HG02623 (cell line): ENCODE measurements at regions not wholly inside any gene's neighbourhood (a gene's known extent, or its start where the extent isn't known, plus 50 kb on each side); places are given as distances from the start of the nearest gene placed in this dataset.

Source experiments
- ATAC-seq: cut with Tn5 transposase; IDR thresholded peaks from one replicate; pipeline ENCODE4 v1.9.1; 2021; ENCODE audit warnings: moderate library complexity; ENCODE audit not compliant: unreplicated experiment

DNA sequence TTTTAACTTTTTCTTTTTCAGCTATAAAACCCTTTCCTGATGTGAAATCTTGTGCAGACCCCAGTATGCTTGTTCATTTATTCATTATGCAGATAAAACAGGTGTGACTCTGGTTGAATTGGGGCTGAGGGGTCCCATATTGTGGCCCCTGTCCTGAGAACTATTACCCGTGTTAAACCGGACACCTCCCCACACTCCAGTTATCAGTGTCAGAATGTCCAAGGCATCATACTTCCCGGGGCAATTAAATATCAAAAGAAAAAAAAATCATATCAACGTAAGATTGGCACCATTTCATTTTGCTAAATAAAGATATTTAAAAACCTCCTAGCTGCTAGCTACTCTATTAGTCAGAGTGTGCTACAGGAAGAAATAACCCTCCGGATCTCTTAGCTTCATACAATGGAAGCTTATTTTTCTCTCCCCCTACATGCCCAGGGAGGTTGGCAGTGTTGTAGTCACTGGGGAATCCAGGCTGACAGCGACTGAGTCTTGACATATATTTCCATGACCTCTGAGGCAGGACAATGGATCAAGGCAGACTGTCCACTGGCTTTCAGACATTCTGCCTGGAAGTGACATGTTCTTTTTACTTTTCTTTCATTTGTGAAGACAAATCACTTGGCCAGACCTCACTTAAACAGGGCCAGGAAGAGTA lies 170.0 kb downstream of the SEC61B start:
- no peak for ATAC-seq

DNA sequence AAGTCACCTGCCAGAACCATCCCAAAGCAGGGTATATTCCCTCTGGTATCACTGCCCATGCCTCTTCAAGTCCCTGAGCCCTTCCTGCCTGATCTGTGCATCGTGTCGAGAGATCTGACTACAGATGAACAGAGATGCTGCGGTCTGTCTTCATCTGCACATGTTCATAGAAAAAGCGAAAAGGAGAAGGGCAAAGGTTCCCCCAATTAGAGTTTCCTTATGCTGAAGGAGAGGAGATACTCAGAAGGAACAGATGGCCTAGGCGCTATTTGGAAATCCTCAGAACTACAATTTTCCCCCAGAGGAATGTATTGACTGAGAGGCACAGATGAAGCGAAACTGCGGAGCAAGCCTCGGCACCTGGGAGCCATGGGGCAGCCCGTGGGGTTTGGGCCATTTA lies 170.9 kb downstream of the SEC61B start:
- ATAC-seq: no peak

DNA sequence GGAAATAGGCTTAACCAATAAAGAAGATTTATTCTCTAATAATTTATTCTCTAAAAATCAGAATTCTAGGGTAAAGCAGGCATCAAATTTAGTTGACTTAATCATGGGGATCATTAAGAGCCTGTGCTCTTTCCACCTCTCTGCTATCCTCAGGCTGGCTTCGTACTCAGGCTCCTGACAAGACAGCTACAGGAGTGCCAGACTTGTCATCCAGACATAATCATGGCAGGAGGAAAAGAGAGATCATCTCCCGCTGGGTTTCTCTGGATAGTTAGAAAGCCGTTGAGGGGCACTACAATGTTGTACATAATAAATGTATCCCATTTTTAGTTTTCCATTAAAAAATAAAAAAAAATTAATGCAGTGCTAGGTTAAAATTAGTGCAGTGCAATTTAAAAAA lies 171.9 kb downstream of the SEC61B start:
- no peak for ATAC-seq

DNA sequence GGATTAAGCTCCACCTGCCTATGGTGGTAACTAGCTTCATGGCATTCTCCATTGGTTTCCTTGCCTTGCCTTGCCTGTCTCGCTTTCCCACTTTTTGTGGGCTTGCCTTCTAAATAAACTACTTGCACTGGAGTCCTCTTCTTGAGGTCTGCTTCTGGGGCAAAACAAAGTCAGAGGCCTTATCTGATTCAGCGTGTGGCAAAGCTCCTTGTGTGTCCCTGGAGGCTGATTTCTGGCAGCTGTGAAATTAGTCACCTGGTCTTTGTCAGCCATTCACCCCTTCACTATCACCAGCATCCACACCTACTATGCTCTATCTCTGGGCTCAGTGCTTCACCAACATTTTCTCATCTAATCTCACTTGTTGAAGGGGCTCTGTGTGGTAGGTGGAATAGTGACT lies 176.2 kb downstream of the SEC61B start:
- no peak for ATAC-seq

DNA sequence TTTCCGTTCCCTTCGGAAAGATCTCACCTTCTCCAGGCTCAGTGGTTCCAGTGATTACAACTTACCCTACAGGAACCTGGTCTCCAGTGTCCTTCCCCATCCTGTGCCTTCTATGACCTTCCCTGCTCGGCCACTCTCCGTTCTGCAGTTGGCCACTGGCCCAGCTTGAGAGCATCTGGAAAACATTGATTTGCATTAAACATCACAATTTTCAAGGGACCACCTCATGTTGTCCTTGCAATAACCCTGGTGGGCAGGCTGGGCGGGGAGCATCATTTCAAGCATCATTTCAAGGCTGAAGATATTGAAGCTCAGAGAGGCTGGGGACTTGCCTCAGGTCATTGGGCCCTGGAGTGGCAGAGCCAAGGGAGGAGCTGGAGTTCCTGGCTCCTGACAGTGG lies 177.4 kb downstream of the SEC61B start:
- no peak for ATAC-seq

DNA sequence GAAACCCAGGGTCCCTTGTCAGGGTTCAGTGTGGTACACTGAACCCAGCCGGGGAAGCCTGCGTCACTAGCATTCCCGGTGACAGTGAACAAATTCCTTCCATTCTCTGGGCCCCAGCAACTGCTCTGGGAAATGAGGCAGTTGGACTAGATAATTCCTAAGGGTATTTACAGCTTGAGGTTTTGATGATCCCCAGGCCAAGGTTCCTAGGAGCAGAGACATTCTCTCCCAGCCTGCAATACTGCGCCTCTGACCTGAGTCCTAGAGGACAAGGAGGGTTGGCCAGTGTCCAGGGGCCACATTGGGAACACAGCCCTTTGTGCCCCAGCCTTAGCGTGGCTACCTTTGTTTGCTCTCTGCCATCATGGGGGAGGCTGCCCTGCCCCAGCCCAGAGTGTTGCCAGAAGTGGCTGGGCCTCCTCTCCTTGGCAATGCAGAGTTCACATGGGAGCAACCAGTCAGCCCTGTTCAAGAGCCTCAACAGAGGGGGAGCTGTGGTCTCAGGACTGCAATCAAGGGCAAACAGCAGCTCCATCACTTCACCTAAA lies 178.2 kb downstream of the SEC61B start:
- no peak for ATAC-seq

DNA sequence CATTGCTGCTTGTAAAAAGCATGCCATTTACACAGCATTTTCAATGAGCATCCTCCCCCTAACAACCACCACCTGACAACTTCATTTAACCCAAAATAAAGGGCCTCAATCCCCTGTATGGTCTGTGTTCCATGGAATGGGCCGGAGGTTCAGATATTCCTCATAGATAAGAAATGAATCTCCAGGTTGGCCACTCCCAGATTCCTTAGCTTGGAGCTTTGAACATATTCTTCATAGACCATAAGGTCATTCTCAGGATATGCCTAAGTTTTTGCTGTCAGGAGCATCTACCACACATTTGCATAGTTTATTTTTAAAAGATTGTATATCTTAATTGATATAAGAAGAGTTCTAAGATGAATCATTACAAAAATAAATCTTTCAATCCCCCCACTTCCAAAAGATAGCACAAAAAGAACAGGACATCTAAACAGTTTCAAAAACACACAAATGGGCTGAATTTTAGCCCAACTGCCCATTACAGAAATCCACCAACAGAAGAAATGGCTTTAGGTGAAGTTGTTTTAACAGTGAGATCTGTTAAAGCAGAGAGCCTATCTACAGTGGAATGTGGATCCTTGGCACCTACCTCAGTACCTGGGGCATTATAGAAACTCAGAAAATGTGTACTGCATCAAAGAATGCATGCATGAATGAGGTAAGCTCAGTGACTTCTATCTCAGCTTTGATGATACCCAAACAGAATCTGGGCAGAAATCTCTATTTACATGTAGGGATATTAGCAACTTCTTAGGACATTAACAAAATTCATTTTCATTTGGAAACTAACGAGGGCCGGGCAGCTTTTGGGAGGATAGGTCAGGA lies 179.8 kb downstream of the SEC61B start:
- ATAC-seq: no peak

DNA sequence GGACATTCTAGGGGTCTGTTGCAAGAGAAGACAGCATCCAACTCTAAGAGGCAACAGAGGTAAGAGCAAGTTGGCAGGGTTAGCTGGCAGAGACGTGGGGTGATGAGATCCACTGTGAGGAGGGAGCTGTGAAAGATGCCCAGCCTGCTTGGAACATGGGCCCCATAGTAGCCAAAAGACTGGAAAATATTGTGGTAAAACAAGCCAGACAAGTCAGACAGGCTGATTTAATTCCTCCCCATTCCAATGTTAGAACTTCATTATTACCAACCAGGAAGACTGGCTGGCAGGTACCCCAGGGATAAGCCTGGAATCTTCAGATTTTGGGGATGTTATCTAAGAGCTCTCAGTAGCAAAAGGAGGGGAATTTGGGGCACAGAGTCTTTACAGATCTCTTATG lies 181.3 kb downstream of the SEC61B start:
- ATAC-seq: no peak

DNA sequence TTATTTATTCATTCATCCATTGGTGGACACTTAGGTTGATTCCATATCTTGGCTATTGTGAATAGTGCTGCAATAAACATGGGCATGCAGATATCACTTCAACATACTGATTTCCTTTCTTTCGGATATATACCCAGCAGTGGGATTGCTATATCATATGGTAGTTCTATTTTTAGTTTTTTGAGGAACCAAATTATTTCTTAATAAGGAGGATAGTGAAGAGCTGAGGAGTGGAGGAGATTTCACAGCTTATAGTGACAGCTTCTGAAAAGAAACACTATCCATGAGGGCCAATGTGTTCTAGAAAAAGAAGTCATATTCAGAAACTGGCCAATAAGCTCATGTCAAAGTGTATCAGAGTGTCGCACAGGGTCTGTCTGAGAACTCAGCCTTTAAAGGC lies 183.3 kb downstream of the SEC61B start:
- ATAC-seq: no peak

DNA sequence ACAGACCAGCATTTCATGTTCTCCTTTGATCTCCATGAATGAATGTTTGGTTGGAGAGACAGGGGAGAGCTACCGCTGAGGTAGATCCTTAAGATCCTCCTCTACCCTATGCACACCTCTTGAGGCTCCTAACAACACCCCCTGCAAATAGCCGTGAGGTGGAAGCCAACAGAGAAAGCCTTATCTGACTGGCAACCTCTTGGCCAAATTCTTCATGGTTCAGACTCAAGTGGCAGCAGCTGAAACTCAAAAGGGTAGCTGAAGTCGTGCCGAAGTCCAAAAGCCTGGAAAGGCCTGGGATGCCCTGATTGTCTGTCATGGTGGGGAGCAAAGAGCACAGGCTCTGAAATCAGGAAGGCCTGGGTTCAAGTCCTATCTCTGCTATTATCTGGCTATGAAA lies 184.9 kb downstream of the SEC61B start:
- no peak for ATAC-seq

DNA sequence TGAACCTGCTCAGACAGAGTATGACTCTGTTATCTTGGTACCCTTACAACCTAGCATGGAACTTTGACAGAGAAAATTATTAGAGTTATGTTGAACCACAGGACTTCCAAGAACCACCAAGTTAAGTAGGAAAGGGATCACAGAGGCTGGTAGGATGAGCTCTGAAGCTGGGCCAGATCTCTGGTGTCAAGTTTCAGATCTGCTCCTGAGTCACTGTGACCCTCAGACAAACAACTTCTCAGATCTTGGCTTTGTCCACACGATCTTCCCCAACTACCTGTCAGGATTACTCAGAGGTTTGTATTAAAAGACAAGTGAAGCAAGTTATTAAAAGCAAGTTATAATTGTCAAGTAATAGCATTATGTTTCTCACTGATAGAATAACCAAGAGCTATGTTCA lies 189.0 kb downstream of the SEC61B start:
- no peak for ATAC-seq

DNA sequence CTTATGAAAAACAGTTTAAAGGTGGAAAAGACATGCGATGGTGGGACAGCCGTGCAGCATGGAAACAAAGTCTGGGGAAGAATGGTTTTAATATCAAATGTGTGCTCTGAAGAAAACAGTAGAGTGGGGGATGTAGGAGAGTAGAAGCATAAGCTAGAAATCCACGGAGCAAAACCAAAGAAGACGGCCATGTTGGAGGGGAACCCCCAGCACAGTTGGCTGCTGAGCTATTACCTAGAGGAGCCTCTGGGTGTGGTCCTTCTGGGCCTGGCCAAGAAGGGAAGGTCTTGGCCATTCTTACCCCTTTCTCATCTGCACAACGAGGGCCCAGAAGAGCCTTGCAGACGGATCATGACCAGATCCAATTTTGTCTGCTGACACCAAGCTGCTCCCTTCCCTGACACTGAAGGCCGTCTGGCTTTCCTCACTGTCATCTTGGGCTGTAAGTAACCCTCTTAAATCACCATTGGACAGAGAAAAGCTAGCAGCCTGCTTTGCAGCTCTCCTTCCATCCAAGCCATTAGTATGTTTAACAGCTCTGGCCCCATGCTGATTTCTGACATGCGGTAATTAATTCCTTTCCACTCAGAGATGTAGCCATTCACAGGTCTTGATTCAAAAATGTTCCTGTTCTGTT lies 189.5 kb downstream of the SEC61B start:
- ATAC-seq: no peak

DNA sequence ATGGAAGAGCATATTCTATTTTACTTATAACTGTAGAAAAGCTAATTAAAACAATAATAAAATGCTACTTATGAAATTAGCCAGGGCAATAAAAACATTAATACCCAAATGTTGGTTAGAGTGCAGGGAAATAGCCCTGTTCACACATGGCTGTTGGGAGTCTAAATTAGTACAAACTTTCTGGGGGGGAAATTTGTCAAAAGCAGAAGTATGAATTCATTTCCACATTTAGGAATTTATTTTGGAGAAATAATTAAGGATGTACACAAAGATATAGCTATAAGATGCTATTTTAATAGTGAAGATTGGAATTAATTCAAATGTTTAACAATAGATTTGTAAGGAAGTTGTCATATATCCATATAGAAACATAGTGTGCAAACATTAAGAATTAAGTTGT lies 190.5 kb downstream of the SEC61B start:
- no peak for ATAC-seq

DNA sequence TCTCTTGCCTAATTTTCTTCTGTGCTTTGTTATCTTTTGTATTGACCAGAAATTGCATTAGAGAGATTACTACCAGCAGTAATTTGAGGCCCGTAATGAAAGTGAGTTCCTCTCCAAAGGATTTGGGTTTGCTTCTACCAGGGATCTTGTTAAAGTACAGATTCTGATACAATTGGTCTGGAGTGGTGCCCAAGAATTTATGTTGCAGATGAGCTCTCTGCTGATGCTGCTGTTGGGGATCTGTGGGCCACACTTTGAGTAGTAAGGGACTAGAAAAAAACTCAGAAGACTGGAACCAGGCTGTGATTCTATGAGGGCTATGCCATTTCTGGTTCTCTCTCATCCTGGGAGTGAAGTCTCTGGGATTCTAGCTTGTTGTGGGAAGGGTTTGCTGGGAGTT lies 192.2 kb downstream of the SEC61B start:
- no peak for ATAC-seq

DNA sequence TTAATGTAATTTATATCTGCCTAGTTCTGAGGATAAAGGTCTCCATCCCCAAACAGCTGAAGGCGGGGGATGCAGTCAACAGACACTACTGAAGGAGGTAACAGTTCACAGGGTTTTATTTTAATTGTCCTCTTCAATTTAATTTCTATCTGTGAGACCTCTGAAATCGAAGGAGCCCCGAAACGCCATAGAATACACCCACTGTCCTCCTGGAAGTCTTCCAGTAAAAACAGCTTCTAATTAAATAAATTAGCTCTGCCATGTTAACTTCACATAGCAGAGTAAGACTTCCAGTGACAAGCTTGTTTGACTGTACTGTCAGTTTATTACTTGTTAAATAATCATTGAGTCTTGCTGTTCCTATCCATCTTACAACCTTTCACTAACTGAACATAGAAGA lies 193.5 kb downstream of the SEC61B start:
- ATAC-seq: no peak

DNA sequence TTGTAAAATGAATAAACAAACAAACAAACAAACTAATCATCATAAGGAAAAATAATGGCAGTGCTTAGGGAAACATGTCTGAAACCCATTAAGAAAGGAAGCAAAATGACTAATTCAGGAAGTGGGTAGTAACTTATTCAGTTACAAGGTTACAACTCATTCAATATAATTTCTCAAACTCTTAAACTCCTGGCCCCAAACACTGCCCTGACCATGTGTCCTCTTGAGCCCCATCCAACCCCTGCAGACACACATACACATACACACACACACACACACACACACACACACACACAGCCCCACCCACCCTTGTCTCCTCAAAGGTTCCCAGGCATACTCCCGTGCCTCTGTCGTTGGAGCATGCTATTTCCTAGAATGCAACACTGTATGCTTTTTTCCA lies 193.9 kb downstream of the SEC61B start:
- ATAC-seq: no peak

DNA sequence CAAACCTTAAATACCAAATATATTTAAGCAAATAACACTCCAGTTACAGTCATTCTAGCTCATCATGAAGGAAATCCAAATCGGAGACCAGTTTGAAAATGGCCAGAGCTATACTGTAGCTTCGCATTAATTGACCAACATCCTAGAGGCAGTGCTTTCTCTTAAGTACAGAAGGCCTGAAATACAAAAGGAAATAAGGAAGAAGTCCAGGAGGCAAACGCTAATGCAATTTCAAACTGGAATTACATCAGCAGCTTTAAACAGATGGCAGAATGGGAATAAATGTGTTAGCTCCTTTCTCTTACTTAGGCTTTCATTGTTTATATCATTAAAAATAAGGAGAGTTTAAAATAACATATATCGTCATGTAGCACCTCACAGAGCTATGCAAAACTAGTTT lies 197.0 kb downstream of the SEC61B start:
- ATAC-seq: no peak

DNA sequence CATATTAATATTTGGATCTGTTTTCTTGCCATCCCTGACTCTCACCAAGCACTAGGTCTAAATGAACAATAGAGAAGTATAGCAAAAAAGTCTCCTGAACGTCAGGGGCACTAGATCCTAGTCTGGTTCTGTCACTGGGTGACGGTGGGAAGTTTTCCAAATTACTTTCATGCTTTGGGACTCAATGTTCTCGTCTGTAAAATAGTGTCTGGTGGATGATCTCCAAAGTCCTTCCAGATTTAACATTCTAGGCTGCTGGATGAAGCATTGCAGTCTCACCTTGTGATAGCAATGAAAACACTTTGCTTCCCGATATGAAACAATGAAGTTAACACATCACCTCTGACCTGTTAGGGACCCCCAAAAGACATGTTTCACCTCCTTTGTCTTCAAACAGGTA lies 199.3 kb downstream of the SEC61B start:
- ATAC-seq: no peak

DNA sequence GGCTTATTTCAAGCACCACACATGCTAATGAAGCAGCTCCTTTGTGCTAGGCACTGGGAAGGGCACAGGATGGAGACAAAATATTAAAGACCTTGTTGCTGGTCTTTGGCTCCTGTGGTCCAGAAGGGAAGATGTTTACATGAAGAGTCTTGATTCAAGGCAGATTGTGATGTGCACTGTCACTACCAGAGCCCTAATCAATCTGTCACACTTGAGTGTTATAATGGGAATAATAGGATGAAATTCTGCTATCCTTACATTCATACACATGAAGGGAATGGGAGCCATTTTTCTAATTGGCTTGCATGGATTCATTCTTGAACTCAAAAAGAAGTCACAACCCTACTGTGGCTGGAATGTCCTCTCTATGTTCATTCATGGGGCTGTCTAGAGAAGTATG lies 203.0 kb downstream of the SEC61B start:
- no peak for ATAC-seq

DNA sequence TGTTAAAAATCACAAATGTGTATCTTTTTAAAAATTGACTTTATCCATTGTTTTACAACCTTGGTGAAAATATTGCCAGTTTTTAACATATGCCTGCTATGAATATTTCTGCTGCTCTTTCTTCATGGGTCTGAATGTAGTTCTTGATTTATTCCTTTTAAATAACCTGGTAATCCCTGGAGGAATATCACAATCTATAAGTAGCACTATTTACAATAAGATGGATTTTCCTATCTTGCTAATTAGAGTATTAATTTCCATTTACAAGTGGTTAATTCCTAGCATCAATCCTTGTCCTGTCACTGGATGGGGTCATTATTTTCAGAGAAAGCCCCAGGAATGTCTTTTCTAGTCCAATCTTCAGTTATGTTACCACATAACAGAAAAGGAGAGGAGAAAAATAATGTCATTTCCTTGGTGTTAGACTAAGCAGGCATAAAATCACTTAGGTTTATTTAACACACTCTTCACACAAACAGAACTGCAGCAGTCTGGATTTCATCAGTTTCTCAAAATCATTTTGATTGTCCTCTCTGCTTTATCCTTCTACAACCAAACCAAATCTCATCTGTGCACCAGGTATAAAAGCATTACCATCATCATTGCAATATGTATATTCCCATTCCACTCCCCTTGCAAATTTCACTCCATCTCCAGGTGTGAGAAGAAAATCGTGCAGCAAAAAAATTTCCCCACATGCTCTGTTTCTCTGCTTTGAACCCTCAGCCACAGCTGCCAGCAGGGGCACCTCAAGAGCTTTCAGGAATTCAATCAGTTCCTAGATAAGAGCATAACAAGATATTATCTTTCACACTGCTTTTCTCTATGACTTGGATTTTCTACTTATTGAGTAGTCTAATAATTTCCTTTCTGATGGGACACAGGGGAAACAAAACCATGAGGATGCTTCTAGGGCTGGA lies 204.1 kb downstream of the SEC61B start:
- no peak for ATAC-seq

DNA sequence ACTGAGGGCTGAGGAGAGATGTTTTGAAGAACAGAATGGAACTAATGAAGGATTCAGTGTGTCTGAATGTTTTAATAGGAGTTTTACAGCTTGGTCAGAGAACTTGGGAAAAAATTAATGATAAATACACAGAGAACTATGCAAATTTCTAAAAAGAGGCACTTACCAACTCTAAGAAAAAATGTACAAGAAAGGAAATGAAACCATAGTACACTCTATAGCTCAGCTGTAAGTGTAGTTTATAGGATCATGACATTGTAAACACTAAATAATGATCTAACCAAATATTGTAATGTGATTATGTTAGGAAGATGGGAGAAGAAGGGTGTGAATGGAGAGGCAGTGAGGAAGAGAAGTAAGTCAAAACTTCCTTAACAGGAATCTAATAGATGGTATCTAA lies 205.2 kb downstream of the SEC61B start:
- ATAC-seq: no peak
